Coronary artery (tissue), 2 donors: ENCODE measurements at regions not wholly inside any gene's neighbourhood (a gene's known extent, or its start where the extent isn't known, plus 50 kb on each side); places are given as distances from the start of the nearest gene placed in this dataset.

Experiments used
- DNase-seq: peaks from one replicate; pipeline ENCODE4 v3.0.0-alpha.2; 2017; ENCODE audit warnings: low spot score
- H3K27ac ChIP-seq, 2 donors: fragments of 200-600 bp; sonication (generic); one replicate each; pipeline ENCODE4 v1.5.1; 2016 to 2019
- H3K4me3 ChIP-seq: fragments of 200-600 bp; sonication (generic); 2 replicates; pipeline ENCODE4 v1.5.1; 2016; ENCODE audit warnings: mild to moderate bottlenecking, moderate library complexity
- TF ChIP-seq, protein P1 (sequence below): fragments of 200-600 bp; sonication (generic); IDR thresholded peaks from one replicate; pipeline ENCODE4 v1.5.1; 2019; ENCODE audit warnings: antibody characterized with exemption

DNA sequence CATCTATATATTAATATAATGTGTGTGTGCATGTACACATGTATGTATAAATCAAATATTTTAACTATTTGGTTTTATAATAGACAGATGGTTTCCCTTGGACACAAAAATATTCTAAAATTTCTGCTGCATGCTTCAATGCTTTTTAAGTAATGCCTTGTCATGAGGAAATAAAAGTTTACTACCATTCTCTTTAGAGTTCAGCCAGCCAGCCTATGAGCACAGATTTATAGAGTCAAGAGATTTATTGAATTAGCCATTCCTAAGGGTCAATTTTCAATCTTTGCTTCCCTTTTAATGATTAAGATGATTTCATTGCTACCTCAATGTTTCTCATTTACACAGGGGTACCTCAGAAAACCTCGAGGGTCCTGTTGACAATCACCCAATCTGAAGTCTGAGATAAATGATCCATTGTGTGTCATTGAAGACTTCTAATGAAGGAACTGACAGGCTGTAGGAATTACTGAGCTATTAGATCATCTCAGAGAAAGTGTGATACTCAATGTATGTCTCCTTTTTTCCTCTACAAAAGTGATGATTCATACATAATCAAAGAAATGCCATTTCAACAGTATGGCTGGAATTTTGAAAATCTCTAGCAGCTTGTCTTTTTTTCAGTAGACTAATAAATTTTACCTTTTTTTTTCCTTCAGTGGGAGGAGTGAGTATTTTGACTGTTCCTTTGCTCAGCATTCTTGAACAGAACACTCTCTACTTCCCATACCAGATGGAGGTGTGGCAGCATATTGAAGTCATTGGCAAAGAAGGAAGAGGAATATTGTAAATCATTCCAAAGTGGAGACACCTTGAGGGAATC, 222.6 kb upstream of the PCDH18 start:
- no peak overlapping the region for H3K4me3 ChIP-seq
- no peak for DNase-seq
- TF ChIP-seq, protein P1, sequence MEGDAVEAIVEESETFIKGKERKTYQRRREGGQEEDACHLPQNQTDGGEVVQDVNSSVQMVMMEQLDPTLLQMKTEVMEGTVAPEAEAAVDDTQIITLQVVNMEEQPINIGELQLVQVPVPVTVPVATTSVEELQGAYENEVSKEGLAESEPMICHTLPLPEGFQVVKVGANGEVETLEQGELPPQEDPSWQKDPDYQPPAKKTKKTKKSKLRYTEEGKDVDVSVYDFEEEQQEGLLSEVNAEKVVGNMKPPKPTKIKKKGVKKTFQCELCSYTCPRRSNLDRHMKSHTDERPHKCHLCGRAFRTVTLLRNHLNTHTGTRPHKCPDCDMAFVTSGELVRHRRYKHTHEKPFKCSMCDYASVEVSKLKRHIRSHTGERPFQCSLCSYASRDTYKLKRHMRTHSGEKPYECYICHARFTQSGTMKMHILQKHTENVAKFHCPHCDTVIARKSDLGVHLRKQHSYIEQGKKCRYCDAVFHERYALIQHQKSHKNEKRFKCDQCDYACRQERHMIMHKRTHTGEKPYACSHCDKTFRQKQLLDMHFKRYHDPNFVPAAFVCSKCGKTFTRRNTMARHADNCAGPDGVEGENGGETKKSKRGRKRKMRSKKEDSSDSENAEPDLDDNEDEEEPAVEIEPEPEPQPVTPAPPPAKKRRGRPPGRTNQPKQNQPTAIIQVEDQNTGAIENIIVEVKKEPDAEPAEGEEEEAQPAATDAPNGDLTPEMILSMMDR = no peak
- no peak overlapping the region for H3K27ac ChIP-seq

DNA sequence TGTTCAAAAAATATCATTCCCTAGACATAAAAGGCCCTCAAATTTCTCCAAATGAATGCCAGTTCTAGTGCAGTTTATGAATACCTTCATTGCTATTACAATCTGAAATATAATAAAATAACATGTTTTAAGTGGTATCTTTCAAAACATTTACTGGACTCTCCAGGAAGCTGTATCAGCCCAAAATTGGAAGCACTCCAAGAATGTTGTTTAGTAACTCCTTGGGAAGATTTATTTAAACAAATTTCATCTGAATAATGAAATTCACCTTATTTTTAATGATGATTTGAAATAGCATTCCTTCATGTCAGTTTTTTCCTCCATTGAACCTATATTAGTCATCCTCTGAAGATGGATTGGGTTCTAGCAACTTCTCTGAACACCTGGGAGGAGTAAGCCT, 217.2 kb upstream of the PCDH18 start:
- Histone ChIP-seq H3K27ac (no peak overlapping the region), H3K4me3 (no peak overlapping the region)
- TF ChIP-seq, protein P1 = no peak
- no peak for DNase-seq

DNA sequence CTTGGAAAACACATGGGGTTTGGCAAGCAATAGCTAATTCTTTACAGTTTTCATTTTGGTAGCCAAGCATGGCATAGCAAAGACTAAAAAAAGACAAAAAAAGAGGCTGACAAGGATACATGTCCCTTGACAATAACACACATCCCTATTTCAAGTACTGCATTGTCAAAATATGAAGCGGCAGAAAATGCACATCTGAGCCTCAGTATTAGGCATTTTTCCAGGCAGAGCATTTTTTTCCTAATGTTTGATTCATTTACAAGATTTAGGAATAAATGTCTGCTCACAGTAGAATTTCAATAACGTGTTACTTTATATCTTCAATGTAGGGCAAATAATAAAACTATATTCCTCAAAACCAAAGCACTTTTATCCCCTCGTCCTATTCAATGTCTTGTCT, 216.3 kb upstream of the PCDH18 start:
- no peak overlapping the region for H3K27ac ChIP-seq
- TF ChIP-seq, protein P1 = no peak
- H3K4me3 ChIP-seq = no peak overlapping the region
- DNase-seq = no peak

DNA sequence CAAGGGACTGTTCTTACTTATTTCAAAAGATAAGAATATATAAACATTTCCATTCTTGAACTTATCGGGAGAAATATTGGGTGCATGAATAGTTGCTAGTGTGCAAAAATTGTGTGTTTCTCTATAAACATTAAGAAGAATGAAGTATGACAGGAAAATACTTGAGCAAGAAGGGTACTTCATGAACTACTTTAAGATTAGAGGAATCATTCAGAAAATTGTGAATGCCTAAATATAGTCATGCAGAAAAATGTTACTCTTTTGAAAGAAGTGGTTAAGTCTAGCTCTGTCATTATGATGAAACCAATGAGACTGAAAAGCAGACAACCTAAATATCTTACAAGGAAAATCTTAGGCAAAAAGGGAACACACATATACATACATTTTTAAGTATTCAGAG, 207.8 kb upstream of the PCDH18 start:
- H3K27ac ChIP-seq = no peak overlapping the region
- no peak for DNase-seq
- no peak overlapping the region for H3K4me3 ChIP-seq
- TF ChIP-seq, protein P1 = no peak

DNA sequence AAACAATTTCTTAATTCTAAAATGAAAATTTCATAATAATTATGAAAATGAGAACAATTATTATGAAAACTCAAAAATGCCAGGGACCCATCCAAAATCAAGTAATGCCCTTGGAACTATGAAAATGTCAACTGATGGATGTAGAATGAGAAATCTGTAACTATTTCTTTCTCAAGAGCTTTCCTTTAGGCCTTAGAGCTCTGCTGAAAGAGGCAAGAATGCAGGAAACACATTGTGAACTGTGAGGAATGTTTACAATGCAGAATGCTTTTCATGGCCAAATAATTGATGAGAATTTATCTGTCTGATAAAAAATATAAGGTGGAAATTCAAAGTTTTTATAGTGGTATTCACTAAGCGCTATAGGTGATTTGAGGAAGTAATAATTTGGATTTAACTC, 207.1 kb upstream of the PCDH18 start:
- TF ChIP-seq, protein P1 = no peak
- Histone ChIP-seq H3K27ac (no peak overlapping the region), H3K4me3 (no peak overlapping the region)
- no peak for DNase-seq

DNA sequence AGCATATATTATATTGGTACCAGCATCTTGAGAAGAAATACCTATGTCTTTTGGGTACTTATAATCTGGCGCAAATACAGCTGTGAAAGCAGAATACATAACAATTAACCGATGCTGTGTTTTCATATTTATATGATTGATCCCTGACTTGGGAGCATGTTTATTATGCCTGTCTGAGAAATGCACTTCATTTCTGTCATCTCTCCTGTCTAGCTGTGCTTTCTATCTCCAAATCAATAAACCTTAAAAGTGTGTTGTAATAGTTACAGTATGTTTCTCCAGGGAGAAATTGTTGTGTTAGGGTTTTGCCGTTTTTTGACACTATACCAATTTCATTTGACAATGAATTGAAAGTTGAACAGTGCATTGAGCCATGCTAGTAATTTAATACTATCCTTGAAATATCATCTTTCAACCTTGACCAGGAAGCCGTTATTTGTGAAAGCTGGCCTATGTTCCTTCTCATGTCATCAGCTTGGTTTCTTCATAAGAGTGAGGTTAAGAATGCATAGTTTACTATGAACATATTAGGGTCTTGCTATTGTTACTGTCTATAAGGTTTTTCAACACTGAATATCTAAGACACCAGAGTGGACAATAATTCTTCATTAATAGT, 206.2 kb upstream of the PCDH18 start:
- no peak overlapping the region for H3K4me3 ChIP-seq
- no peak overlapping the region for H3K27ac ChIP-seq
- no peak for DNase-seq
- TF ChIP-seq, protein P1 = no peak
